Memory B cell (primary cell): ENCODE measurements at regions not wholly inside any gene's neighbourhood (a gene's known extent, or its start where the extent isn't known, plus 50 kb on each side); places are given as distances from the start of the nearest gene placed in this dataset.
"Not testable (repeated sequence)": the region's sequence is repeated elsewhere in the genome, so short reads cannot be mapped to it uniquely, and the experiment has no call there.

ENCODE experiments used
- ATAC-seq: fragments of 150-1000 bp; cut with Tn5 transposase; 2 replicates; pipeline ENCODE4 v1.10.0; 2021; ENCODE audit warnings: low read depth, mild to moderate bottlenecking, moderate library complexity
- DNase-seq, 2 donors: peaks; one replicate each; pipeline ENCODE4 v3.0.0; 2022; ENCODE audit warnings: low spot score in 2 of 2
- H3K27ac Mint-ChIP-seq: one replicate; pipeline ENCODE4 v1.8.0; 2022; ENCODE audit warnings: mild to moderate bottlenecking, moderate library complexity, mixed read lengths
- H3K27me3 Mint-ChIP-seq: one replicate; pipeline ENCODE4 v1.8.0; 2022; ENCODE audit warnings: mixed read lengths
- H3K36me3 Mint-ChIP-seq: one replicate; pipeline ENCODE4 v1.8.0; 2022; ENCODE audit warnings: mild to moderate bottlenecking, mixed read lengths
- H3K4me1 Mint-ChIP-seq: one replicate; pipeline ENCODE4 v1.8.0; 2022; ENCODE audit warnings: mixed read lengths
- H3K4me3 Mint-ChIP-seq: one replicate; pipeline ENCODE4 v1.8.0; 2022; ENCODE audit warnings: mild to moderate bottlenecking, moderate library complexity, mixed read lengths
- H3K9me3 Mint-ChIP-seq: one replicate; pipeline ENCODE4 v1.8.0; 2022; ENCODE audit warnings: mixed read lengths

DNA sequence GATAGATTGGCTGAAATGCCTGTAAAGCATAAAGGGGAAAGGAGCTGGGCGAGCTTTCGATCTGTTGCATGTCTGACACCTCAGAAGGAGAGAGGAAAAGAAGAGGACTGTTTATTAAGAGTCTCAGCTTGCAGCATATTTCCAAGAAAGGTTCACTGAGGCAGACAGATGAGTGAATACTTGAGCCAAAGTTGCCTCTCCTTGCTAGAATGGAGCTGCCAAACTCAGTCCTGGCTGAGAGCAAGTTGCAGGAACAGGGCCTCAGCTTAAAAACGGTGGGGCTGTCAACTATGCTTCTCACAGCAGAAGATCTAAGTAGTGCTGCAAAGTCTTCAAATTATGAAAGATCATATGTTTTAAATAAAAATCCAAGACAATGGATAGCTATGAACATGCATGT, 707.5 kb downstream of the PCDH7 start:
- ATAC-seq (no peak), DNase-seq (no peak)
- Mint-ChIP-seq H3K27ac (no peak overlapping the region), H3K4me1 (no peaks in the 10 kb centered on the region), H3K27me3 (no peaks in the 10 kb centered on the region), H3K36me3 (no peaks in the 10 kb centered on the region), H3K9me3 (peaks cover 2% of the 10 kb centered on the region), H3K4me3 (no peak overlapping the region)

- no peaks in the 10 kb centered on the region for H3K4me1 Mint-ChIP-seq
- no peak for DNase-seq
- no peaks in the 10 kb centered on the region for H3K9me3 Mint-ChIP-seq
- no peak overlapping the region for H3K4me3 Mint-ChIP-seq
- H3K36me3 Mint-ChIP-seq = no peaks in the 10 kb centered on the region
- no peak for ATAC-seq
- H3K27ac Mint-ChIP-seq = no peak overlapping the region
- H3K27me3 Mint-ChIP-seq = no peaks in the 10 kb centered on the region
Observed at GRCh38 chr4:31442236-31442635, 722.1 kb downstream of the PCDH7 start.

- H3K27ac Mint-ChIP-seq = no peak overlapping the region
- no peaks in the 10 kb centered on the region for H3K9me3 Mint-ChIP-seq
- no peak overlapping the region for H3K4me3 Mint-ChIP-seq
- DNase-seq (no peak), ATAC-seq (no peak)
- H3K4me1 Mint-ChIP-seq = no peaks in the 10 kb centered on the region
- H3K27me3 Mint-ChIP-seq = no peaks in the 10 kb centered on the region
- H3K36me3 Mint-ChIP-seq = no peaks in the 10 kb centered on the region
Observed at GRCh38 chr4:31445526-31445925, 725.4 kb downstream of the PCDH7 start.

- H3K9me3 Mint-ChIP-seq = peaks cover 4% of the 10 kb centered on the region
- DNase-seq = no peak
- no peaks in the 10 kb centered on the region for H3K27me3 Mint-ChIP-seq
- H3K27ac Mint-ChIP-seq = no peak overlapping the region
- H3K4me3 Mint-ChIP-seq = no peak overlapping the region
- no peaks in the 10 kb centered on the region for H3K4me1 Mint-ChIP-seq
- ATAC-seq = no peak
- no peaks in the 10 kb centered on the region for H3K36me3 Mint-ChIP-seq
Observed at GRCh38 chr4:31455612-31456011, 735.4 kb downstream of the PCDH7 start.

DNA sequence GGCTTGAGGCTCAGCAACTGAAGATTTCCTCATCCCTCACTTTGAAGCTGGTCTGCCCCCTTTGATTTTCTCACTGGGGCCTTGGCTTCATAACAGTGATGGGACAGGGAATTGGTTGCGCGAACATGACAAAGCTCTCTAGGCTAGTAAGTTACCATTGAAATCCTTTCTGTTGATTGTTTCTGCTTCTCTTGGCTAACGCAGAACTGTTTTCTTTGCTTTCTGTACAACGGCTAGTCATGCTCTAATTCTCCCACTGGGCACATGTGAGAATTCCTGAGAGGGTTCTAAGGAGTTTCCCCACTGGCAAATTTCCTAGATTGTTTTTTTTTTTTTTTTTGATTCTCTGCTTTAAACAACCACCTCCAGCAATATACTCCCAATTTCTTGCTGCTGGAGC, 738.6 kb downstream of the PCDH7 start:
- no peak for DNase-seq
- no peaks in the 10 kb centered on the region for H3K36me3 Mint-ChIP-seq
- H3K4me3 Mint-ChIP-seq = no peak overlapping the region
- no peaks in the 10 kb centered on the region for H3K27me3 Mint-ChIP-seq
- H3K27ac Mint-ChIP-seq = no peak overlapping the region
- H3K9me3 Mint-ChIP-seq = peaks cover 1% of the 10 kb centered on the region
- no peaks in the 10 kb centered on the region for H3K4me1 Mint-ChIP-seq
- no peak for ATAC-seq

GRCh38 chr4:31461421-31461820, 741.3 kb downstream of the PCDH7 start:
- Mint-ChIP-seq H3K27ac (no peak overlapping the region), H3K4me3 (no peak overlapping the region), H3K27me3 (no peaks in the 10 kb centered on the region), H3K9me3 (peaks cover 6% of the 10 kb centered on the region), H3K36me3 (no peaks in the 10 kb centered on the region), H3K4me1 (no peaks in the 10 kb centered on the region)
- DNase-seq (no peak), ATAC-seq (no peak)

- DNase-seq = no peak
- Mint-ChIP-seq H3K36me3 (no peaks in the 10 kb centered on the region), H3K27ac (no peak overlapping the region)
Observed at GRCh38 chr4:31467781-31468180, 747.6 kb downstream of the PCDH7 start.

GRCh38 chr4:31474221-31474620, 754.1 kb downstream of the PCDH7 start:
- Mint-ChIP-seq H3K9me3 (peaks cover 10% of the 10 kb centered on the region), H3K27me3 (no peaks in the 10 kb centered on the region), H3K4me3 (no peak overlapping the region), H3K4me1 (no peaks in the 10 kb centered on the region), H3K27ac (no peak overlapping the region), H3K36me3 (no peaks in the 10 kb centered on the region)
- DNase-seq (no peak), ATAC-seq (no peak)

More at GRCh38 chr4:31467781-31468180, 747.6 kb downstream of the PCDH7 start:
- no peak overlapping the region for H3K4me3 Mint-ChIP-seq
- no peak for ATAC-seq
- H3K9me3 Mint-ChIP-seq = peaks cover 12% of the 10 kb centered on the region
- H3K27me3 Mint-ChIP-seq = no peaks in the 10 kb centered on the region
- no peaks in the 10 kb centered on the region for H3K4me1 Mint-ChIP-seq

GRCh38 chr4:31482691-31483090, 762.5 kb downstream of the PCDH7 start:
- H3K9me3 Mint-ChIP-seq = peaks cover 2% of the 10 kb centered on the region
- no peak for ATAC-seq
- H3K36me3 Mint-ChIP-seq = no peaks in the 10 kb centered on the region
- H3K4me3 Mint-ChIP-seq = no peak overlapping the region
- no peak overlapping the region for H3K27ac Mint-ChIP-seq
- H3K27me3 Mint-ChIP-seq = no peaks in the 10 kb centered on the region
- no peak for DNase-seq
- H3K4me1 Mint-ChIP-seq = no peaks in the 10 kb centered on the region

GRCh38 chr4:31499216-31499615, 779.0 kb downstream of the PCDH7 start:
- H3K9me3 Mint-ChIP-seq = peaks cover 10% of the 10 kb centered on the region
- not testable (repeated sequence) for H3K4me1 Mint-ChIP-seq, DNase-seq, H3K27ac Mint-ChIP-seq, H3K4me3 Mint-ChIP-seq, H3K36me3 Mint-ChIP-seq, ATAC-seq, H3K27me3 Mint-ChIP-seq

- DNase-seq = no peak
Observed at GRCh38 chr4:31516520-31516919, 796.4 kb downstream of the PCDH7 start.

GRCh38 chr4:31518796-31519250, 798.7 kb downstream of the PCDH7 start:
- no peak overlapping the region for H3K27ac Mint-ChIP-seq
- no peaks in the 10 kb centered on the region for H3K27me3 Mint-ChIP-seq
- no peaks in the 10 kb centered on the region for H3K4me1 Mint-ChIP-seq
- no peaks in the 10 kb centered on the region for H3K36me3 Mint-ChIP-seq
- no peak overlapping the region for H3K4me3 Mint-ChIP-seq
- no peak for DNase-seq
- ATAC-seq = no peak
- H3K9me3 Mint-ChIP-seq = peaks cover 8% of the 10 kb centered on the region

More at GRCh38 chr4:31516520-31516919, 796.4 kb downstream of the PCDH7 start:
- no peak overlapping the region for H3K27ac Mint-ChIP-seq
- H3K27me3 Mint-ChIP-seq = no peaks in the 10 kb centered on the region
- H3K36me3 Mint-ChIP-seq = no peaks in the 10 kb centered on the region
- no peaks in the 10 kb centered on the region for H3K4me1 Mint-ChIP-seq
- H3K9me3 Mint-ChIP-seq = peaks cover 4% of the 10 kb centered on the region
- H3K4me3 Mint-ChIP-seq = no peak overlapping the region
- no peak for ATAC-seq

DNA sequence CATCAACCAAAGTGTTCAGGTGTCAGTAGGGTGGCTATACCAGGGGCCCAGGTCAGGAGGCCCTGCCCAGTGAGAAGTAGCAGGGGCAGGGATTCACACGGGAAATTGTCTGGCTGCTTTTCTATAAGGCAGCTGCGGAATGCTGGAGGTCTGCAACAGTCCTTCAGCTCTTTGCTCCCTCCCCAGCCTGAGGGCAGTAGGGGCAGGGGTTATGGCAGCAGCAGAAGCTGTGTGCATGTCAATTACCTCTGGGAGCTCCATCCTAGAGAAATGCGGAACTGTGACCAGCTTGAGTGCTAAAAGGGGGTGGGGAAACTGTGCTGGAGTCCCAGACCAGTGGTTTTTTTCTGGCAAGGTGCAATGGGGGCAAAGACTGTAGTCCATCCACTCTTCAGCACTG, 810.4 kb downstream of the PCDH7 start:
- ATAC-seq = no peak

DNA sequence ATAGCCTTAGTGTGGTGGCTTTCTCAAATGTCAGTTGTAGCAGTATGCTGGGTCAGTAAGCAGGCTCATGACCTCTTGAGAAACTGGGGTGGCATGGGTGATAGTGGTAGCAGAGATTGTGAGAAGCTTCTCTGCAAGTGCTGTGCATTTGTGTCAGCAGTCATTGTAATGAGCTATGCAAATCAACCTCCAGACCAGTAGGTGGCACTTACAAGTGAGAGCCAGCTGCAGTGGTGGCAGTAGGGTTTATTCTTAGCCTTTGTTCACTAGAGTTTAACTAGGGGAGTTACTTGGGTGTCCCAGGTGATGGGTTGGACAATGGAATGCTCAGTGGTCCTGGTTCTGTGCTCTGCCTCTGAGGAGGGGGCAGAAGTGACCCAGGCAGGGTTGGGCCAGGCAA, 818.7 kb downstream of the PCDH7 start:
- Mint-ChIP-seq H3K4me1 (no peaks in the 10 kb centered on the region), H3K9me3 (peaks cover 6% of the 10 kb centered on the region), H3K36me3 (no peaks in the 10 kb centered on the region), H3K4me3 (no peak overlapping the region), H3K27ac (no peak overlapping the region), H3K27me3 (no peaks in the 10 kb centered on the region)
- ATAC-seq (no peak), DNase-seq (no peak)

More for the DNA sequence above, 810.4 kb downstream of the PCDH7 start:
- Mint-ChIP-seq H3K9me3 (peaks cover 3% of the 10 kb centered on the region), H3K4me3 (no peak overlapping the region), H3K27ac (no peak overlapping the region), H3K4me1 (no peaks in the 10 kb centered on the region), H3K36me3 (no peaks in the 10 kb centered on the region), H3K27me3 (no peaks in the 10 kb centered on the region)
- DNase-seq = no peak

DNA sequence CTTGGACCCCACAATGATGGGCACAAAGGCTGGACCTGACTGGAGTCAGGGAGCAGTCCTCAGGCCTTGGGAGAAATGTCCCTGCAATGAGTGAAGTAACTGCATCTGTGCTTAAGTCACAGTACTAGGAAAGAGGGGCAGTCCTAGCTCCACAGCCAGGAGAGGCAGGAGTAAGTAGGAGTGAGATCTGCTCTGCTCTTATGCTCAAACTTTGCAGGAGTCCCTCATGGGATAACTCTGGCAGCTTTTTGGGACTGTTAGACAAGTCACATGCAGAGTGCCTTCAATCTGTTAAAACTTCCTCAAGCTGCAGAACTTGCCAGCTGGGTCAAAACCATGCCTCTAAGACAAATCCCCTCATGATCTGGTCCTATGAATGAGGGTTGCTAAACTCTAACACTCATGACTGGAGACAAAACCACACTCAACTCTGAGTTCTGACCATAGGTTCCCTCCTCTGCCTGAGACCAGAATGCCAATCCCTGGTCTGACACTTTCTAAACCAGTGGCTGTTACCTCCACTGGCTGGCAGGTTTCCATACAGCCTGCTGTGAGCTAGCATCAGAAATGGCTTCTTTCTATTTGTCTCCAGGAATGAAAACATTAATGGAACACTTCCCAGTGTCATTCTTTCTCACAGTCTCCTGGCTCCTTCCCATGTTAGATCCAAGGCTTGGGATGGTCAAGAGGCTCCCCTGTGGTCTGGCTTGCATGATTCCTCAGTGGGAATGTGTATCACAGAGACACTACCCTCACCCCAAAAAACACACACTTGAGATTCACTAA, 819.3 kb downstream of the PCDH7 start:
- no peaks in the 10 kb centered on the region for H3K36me3 Mint-ChIP-seq
- H3K9me3 Mint-ChIP-seq = peaks cover 6% of the 10 kb centered on the region
- no peaks in the 10 kb centered on the region for H3K27me3 Mint-ChIP-seq
- H3K4me1 Mint-ChIP-seq = no peaks in the 10 kb centered on the region
- H3K4me3 Mint-ChIP-seq = no peak overlapping the region
- DNase-seq (no peak), ATAC-seq (no peak)
- H3K27ac Mint-ChIP-seq = no peak overlapping the region
